NCI-H1048 (cell line): ENCODE measurements at regions not wholly inside any gene's neighbourhood (a gene's known extent, or its start where the extent isn't known, plus 50 kb on each side); places are given as distances from the start of the nearest gene placed in this dataset.

ENCODE experiments used
- DNase-seq: peaks from one replicate; lab custom pipeline; 2025; lab: John Stamatoyannopoulos, UW

DNA sequence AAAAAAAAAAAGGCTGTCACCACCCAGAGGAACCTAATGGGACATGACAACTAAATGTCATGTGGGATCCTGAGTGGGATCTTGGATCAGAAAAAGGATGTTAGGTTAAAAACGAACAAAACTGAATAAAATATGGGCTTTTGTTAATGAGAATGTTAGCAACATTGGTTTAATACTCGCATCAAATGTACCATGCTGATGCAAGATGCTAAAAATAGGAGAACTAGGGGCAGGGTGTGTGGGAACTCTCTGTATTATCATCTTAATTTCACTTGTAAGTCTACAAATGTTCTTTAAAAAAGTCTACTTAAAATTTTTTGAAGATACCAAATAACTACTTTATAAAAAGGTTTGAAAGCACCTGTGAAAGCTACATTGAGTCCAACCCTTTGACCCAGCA lies 88.8 kb upstream of the PRR5 start:
- no peak for DNase-seq

DNA sequence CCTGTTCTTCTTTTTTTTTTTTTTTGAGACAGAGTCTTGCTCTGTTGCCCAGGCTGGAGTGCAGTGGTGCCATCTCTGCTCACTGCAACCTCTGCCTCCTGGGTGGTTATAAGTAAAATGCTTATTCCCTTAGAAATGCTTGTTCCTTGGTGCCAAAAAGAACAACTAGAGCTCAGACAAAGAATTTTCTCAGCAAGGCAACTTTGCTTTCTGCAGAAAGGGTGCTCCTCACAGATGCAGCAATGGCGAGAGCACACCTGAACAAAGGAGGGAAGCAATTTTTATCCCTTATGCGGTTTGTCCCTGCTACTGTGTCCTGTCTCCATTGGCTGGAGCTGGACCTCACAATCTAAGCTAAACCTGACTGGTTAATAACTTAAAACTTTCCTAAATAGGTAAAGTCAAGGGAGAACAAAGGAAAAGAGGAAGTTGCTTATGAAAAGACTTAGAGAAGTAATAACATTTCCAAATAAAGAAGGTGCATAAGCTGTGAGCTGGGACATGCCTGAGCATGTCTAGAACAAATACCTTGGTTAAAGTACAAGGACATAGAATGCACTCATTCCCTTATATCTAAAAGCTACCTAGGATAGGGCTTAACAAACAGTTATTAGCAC lies 90.0 kb upstream of the PRR5 start:
- no peak for DNase-seq

DNA sequence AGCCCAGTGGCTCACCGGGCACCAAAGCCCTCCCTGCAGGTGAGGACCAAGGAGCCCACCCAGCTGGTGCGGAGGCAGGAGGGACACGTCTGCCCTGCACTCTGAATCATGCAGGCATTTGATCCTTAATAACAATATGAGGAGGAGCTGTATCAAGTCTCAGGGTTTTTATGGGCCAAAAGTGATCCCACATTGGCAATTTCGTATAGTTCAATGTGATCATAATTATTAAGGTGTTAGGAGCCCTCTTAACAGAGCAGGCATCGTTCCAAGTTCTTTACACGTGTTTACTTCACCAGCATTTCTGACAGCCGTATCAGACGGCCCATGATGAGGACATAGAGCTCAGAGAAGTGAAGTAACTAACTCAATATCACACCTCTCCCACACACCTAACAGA lies 91.9 kb upstream of the PRR5 start:
- no peak for DNase-seq

DNA sequence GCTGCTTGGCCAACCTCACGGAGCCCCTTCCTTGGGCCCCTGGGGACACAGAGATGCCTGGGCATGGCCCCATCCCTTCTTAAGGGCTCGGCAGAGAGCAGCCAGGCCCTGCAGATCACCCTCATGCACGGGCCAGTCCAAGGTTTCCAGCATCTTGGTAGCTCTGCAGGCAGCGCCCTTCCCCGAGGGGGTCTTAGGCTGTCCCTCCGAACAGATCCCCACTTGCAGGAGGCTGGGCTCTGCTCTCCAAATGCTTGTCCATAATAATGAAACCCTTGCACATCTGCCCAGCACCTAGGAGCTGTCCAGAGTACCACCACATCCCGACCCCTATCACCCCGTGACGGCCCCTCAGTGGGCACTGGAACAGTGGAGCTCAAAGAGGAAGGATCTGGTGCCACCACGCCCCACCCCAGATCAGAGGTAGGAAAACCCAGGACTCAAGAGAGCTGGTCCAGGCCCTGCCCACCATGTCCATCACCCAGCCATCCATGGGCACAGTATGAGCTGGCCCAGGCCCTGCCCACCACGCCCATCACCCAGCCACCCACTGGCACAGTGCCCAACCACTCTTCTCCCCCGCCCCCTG lies 92.5 kb upstream of the PRR5 start:
- DNase-seq, result no peak

DNA sequence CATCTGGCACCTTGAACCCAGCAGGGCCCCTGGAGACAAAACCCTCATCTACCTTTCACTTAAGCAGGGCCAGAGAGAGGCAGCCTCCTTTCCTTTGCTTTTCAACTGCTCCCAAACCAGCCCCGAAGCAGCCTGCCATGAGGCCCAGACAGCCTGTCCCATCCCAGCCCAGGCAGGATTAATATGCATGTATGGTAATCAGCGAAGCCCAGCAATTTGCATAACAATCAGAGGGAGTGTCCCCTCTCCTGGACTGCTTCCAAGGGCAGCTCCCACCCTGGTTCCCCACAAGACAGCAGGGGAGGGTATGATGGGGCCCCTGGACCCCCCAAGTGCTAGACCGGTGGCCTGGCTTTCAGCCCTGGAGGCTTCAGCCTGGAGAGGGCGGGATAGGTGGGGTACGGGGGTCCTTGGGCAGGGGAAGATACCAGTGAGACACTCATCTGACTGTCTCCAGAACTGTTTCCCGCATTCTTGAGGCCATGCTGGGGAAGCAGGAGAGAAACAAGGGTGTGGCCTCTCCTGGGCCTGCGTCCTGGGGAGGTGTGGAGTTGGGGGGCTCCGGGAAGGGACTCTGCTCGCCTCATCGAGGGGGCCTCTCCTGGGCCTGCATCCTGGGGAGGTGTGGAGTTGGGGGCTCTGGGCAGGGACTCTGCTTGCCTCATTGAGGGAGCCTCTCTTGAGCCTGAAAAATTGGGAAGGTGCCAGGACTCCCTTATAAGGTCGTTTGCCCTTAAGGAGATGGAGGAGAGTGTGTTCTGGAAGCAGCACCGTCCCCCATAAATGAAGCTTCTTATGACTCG lies 93.2 kb upstream of the PRR5 start:
- DNase-seq, result no peak

DNA sequence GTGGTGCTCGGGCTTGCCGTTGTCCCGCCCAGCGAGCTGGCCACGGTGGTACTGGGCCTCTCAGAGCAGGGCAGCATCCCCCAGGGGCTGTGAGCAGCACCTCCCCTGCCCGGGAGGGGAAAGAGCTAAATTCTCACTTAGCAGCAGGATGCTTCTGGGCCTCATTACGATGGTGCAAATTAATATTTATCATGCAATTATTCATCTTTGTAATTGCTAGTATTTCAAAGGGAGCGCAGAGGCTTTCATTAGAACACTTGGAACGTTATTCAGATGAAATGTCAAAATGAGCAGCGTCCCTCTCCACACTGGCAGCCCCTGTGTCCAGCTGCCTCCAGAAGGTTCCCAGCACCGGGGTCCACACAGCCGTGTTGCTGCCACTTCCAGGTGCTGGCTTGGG lies 95.9 kb upstream of the PRR5 start:
- no peak for DNase-seq

DNA sequence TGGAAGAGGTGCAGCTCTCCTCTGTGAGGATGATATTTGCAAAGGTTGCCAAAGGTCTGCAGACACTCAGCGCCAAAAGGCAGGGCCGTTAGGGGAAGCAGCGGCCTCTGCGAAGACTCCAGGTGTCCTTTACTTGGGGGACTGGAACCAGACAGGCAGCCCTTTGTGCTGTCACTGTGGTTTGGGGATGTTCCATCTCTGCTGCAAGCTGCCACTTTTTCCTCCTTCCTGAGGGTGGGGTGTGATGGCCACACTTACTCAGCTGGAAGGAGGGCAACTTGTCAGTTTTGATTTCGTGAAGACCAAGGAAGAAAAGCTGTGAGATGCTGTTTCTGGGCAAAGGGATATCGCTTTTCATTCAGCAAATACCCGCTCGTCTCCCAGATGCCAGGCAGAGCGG lies 96.5 kb upstream of the PRR5 start:
- DNase-seq, result no peak

DNA sequence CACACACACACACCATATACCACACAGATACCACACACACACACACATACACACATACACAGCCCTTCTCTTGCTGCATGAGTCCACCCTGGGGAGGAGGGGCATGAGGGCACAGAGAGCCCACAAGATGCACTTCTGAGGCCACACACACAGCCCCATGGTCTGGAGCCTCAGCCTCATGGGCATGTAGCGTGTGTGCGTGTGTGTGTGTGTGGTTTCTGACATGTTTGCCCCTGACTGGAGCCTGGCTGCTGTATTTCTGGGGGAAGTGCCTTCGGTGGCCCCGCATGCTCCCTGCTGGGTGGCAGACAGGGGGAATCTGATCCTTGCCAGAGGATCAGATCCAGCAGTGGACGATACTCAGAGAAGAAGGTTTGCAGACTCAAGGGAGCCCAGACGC lies 97.0 kb upstream of the PRR5 start:
- DNase-seq, result no peak

DNA sequence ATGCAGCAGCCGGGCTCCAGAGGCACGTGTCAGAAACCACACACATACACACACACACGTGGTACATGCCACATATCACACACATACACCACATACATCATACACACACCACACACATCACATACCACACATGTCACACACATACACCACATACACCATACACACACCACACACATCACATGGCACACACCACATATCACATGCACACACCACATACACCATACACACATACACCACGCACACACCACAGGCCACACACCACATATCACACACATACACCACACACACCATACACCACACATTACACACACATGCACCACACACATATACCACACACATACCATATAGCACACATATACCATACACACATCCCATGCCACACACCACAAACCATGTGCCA lies 97.5 kb upstream of the PRR5 start:
- no peak for DNase-seq

DNA sequence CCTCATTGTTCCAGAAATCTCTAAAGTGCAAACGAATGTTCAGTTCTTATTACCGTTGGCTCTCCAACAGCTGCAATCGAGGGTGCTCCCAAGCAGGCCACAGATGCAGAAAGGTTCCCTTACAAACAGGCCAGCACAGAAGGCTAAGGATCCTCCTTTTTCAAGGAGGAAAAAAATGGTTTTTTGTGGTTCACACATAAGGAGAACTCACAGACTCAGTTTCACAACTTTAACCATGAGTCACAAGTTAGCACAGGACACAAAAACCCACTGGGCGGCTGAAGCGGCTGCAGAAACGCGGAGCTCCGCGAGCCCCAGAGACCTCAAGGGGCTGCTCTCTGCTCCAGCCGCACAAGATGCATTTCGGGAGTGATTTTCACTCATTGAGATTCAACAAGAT lies 98.2 kb upstream of the PRR5 start:
- no peak for DNase-seq

DNA sequence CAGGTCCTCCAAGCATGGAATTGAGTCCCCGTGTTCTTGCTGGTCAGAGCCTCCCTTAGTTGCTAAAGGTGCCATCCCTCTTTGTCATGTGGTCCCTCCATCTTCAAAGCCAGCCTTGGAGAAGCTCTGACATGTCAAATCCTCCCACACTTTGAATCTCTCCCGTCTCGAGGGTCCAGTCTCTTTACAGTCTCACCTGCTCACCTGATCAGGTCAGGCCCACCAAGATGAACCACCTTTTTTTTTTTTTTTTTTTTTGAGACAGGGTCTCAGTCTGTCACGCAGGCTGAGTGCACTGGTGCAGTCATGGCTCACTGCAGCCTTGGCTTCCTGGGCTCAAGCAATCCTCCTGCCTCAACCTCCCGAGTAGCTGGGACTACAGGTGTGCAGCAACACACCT lies 100.3 kb upstream of the PRR5 start:
- no peak for DNase-seq

DNA sequence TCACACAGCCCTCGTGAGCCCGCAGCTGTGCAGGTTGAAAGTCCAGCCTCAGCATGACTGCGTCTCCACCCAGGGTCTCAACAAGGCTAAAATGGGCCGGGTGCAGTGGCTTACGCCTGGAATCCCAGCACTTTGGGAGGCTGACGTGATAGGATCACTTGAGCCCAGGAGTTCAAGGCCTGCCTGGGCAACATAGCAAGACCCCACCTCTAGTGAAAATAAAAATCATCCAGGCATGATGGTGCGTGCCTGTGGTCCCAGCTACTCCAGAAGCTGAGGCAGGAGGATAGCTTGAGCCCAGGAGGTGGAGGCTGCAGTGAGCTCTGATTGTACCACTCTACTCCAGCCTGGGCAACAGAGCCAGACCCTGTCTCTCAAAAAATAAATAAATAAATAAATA lies 100.8 kb upstream of the PRR5 start:
- DNase-seq, result no peak

DNA sequence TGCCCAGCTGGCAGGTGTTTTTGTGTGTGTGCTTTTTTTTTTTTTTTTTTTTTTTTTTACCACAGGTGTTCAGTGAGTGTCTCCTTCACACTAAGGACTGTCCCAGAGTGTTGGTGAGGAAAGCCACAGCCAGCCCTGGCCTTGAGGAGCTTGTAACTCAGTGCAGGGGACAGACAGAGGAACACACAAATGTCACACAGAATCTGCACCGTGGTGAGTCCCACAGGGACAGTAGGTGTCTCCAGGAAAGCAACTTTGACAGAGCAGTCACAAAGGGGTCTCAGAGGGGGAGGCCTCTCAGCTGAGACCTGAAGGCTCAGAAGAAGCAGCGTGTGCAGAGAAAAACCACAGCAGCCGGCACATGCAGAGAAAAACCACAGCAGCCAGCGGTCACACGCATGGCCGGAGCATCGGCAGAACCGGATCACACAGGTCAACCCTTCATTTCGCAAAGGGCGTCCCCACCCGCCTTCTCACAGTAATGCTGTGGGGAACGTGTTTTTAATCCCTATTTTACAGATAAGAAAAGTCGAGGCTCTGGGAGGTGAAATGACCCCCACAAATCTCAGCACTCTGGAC lies 101.7 kb upstream of the PRR5 start:
- no peak for DNase-seq

DNA sequence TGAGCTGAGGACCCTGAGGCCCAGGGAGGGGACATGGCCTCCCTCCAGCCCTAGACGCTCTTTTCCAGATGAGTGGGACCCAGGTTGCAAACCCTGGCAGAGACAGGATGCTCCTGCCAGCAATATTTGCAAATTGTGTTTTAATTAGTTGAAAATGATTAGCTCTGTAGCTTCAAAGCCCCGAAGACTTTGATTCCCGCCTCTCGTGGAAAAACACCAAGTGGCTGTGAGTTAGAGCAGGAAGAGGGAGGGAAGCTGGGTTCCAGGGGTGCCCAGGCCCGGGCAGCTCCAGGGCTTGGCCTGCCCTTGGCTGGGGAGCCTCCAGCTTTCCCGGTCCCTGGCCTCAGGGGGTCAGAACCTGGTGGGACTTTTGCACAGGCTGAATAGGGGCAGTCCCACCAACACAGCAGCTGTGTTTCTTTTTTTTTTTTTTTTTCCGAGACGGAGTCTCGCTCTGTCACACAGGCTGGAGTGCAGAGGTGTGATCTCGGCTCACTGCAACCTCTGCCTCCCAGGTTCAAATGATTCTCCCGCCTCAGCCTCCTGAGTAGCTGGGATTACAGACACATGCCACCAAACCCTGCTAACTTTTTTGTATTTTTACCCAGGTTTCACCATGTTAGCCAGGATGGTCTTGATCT lies 101.6 kb upstream of the RTL6 start:
- no peak for DNase-seq

DNA sequence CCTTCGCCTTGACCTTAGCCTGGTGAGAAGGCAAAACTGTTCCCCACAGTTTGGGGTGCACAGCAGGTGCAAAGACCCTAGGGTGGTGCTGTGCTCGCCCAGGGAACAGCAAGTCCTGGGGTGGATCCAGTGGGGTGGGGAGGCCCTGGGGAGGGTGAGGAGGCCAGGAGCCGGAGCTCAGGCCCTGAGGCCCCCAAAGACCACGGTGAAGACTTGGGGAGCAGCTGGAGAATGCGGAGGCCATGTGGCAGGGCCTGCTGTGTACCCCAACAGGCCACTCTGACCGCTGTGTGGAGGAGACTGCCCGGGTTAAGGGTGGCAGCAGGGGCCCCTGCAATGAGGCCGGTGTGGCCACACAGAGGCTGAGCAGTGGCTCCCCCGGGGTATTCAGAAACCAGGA lies 101.1 kb upstream of the RTL6 start:
- DNase-seq, result no peak

DNA sequence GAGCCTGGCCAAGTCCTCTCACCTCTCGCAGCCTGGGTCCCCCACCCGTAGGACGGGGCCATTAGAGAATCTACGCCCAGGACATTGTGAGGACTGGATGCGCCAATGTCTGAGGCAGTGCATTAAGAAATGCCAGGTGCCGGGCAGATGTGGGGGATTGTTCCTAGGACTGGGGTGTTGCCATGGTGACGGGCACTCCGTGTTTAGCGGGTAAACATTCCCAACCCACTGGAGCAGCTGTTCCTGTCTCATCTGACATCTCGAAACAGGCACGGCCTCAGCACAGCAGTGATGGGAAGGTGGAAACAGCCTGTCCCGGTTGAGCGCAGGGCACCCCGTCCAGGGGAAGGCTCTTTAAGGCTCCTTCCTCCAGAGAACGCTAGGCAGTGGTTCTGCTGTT lies 99.6 kb upstream of the RTL6 start:
- DNase-seq, result no peak

DNA sequence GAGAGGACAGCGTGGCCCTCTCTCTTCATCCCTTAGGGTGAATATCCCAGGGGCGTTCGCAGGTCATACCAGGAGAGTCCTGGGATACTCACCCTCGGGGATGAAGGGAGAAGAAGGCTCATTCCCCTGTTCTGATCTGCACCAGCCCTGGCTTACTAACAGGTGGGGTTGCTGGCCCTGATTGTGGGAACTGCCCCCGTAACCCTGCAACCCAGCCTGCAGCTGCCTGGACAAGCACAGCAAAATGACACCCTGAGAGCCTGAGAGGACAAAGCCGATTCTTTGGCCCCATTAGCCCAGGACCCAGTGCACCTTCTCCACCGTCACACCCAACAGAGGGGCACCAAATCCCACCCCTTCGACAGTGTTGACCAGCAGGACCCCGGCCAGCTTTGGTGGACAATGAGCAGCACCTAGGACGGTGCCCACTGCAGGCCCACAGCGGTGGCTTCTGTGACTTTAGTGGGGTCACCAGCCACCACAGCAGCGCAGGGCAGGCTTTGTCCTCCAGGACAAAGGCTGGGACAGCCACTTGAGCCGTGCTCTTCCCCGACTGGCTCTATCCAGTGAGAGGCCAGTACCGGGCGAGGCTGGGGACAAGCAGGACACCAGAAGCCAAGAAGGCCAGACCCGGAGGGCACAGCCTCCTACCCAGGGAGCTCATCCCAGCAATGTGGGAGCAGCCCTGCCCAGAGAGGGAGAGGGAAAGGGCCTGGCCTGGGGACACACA lies 98.5 kb upstream of the RTL6 start:
- DNase-seq, result no peak

DNA sequence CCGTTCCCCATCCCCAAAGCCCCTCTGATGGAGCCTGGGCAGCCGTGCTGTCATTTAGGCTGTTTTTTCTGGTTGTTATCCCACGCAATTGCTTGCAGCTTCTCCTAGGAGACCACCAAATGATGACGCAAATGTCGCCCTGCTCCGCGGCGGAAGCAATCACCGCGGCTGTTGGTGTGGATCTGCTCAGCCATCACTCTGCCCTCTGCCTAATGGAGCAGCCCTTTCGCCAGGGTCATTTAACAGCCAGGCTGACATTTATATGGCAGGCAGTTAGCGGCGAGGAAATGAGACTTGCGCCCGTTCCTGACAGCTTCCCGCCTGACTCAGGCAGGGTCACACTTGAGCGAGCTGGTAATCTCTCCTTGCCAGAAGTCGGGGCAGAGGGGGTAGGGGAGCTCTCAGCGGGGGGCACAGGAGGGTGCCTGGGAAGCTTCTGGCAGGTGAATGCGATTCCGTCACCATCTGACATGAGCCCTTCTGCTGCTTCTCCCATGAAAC lies 97.9 kb upstream of the RTL6 start:
- DNase-seq, result no peak

DNA sequence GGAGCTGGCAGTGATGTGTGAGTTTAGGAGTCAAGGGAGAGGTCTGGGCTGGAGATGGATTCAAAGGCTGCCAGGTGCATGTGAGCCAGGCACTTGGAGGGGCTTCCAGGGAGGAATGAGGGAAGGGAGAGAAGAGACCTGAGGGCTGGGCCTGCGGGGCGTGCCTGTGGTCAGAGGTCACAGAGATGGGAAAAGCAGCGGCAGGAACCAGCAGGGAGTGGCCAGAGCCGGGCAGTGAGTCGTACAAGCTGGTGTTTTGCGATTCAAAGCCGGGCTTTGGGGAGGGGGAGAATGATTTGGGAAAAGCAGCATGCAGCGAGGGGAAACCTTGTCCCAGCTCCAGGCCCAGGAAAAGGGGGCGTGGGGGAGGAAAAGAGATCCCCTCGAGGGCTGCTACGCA lies 96.9 kb upstream of the RTL6 start:
- DNase-seq, result no peak

DNA sequence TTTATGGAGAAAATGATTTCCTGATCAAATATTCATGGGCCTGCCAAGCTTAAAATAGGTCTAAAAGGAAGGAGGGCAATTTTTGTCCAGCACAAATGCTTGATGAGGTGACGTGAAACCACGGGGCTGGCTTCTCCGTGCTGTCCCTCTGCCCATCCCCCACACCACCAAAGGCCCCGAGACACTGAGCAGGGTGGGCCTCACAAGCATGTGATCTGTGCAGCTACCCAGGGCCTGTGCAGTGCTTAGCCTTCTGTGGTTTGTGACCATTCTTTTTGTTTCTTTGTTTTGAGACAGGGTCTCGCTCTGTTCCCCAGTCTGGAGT lies 94.8 kb upstream of the RTL6 start:
- DNase-seq, result no peak

DNA sequence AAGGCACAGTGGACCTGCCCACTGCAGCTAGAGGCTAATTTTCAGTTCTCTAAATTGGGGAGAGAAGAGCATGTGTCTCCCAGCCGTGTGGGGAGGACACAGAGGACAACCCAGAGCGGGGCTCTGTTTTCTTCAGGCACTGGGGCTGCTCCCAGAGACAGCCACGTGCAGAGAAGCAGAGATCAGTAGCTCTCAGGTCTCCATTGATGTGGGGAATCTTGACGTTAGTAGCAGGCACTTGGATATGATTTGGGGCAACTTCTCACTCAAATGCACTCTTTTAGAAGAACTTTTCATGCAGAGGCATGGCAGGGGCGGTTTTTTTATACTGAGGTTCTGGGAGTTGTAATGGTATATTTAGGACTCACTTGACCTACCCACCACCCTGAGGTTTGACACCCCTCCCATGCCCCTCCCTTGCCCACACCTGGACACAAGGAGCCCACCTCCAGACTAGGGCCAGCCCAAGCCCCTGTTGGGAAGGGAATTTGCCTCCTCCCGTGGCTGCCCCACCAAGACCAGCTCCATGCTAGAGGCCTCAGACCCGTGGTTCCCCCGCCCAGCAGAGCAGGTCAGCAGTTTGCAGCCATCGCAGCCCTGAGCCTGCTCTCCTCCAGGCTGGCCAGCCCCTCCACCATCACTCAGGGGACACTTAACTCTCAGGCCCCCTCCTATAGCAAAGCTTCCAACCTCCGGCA lies 94.2 kb upstream of the RTL6 start:
- DNase-seq, result no peak
